NCI-H460 (cell line): ENCODE measurements at regions not wholly inside any gene's neighbourhood (a gene's known extent, or its start where the extent isn't known, plus 50 kb on each side); places are given as distances from the start of the nearest gene placed in this dataset.

Experiments
- DNase-seq: peaks from one replicate; pipeline ENCODE4 v3.0.0-alpha.2; 2016; ENCODE audit warnings: low read depth; ENCODE audit errors: extremely low read depth

DNA sequence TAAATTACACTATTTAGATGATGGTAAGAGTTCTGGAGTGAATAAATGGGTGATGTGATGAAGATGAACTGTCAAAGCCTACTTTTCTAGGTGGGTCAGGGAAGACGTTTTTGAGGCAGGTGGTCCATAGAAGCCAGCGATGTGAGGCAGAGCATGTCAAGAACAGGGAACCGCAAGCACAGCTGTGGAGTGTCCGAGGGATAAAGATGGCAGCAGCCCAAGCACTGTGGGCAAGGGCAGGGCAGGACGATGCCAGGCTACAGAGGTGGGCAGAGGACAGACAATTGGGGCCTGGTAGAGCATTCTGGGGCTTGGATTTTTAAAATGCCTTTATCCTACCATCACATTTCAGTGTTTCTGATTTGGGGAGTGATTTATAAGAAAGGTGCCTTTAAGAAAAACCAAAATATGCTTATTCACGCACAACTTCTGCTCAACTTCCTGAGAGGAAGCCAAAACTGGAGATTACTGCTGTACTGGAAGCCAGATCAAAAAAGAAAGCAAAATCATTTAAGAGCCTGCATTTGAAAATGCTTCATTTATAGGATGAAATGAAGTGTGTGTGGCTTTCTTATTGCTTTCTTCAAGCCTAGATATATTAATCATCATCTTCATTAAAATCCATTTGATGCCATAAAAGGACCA lies 119.0 kb upstream of the WDR17 start:
- DNase-seq, result no peak

DNA sequence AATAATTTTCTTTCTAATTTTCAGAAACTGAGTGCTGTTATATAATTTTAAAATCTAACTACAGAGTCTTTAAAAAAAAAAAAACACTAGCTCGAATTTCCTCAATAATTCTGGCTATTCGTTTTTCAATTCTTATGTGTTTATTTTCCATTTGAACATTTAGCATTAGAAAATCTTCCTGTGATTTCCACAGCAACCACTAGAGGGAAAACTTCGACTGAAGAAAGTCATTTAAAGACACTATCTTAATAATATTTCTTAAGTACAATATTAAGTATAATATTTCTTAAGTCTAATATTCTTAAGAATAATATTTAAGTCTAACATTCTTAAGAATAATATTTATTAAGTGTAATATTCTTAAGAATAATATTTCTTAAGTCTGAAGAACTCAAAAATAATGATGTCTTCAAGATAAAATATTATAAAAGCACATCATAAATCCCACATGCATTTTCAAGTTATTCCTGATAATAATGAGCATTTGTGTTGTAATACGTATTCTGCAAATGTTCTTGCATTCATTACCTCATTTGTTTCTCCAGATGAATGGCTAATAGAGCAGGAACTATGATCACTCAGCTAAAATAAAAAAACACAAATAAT lies 118.4 kb upstream of the WDR17 start:
- peak; percentile 9 for DNase-seq

DNA sequence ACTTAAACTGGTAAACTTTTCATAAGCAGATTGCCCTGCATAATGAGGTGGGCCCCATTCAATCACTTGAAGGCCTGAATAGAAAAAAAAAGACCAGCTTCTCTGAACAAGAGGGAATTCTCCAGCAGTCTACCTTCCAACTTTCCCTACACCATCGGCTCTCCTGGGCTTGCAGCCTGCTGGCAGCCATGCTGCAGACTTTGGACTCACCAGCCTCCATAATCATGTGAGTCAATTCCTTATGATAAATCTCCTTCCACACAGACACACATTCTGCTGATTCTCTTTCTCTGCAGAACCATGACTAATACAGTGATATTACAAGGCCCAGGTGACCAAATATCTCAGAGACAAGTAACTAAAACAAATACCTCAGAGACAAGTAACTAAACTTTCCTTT lies 113.8 kb upstream of the WDR17 start:
- no peak for DNase-seq

DNA sequence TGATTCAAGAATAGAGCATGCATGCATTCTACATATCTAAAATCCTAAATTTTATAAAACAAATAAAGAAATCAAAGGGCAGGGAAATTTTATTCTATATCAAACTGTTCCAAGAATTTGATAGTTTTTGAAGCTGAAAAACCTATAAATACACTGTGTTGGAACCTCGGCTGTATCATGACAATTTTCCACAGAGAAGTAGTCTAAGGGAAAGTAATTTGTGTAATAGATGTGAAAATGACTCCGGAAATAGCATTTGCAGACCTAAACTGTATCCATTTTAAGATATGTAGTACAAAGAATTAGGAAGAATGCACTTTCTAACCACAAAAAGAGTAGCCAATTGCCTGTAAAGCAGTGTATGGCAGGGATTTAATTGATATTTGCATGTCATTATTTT lies 112.5 kb upstream of the WDR17 start:
- no peak for DNase-seq

DNA sequence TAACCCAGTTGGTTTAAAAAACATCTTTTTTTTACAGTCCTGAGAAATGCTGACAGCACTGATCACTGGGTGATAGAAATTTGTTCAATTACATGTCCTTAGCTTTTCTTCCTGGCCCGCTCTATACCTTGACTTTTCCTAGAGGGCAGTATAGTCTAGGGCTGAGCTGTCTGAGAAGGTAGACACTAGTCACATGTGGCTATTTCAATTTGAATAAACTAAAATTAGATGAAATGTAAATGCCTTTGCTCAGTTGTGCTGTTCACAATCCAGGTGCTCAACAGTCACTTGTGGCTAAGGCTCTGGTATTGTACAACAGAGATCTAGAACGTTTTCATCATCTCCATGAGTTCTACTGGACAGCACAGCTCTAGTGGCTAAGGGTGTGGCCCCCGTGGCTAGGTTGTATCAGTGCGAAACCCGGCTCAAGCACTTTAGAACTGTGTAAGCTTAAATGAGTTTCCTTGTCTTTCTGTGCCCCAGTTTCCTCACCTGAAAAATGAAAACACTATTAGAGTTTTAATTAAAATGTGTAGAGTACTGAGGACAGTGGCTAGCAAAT lies 111.6 kb upstream of the WDR17 start:
- no peak for DNase-seq

DNA sequence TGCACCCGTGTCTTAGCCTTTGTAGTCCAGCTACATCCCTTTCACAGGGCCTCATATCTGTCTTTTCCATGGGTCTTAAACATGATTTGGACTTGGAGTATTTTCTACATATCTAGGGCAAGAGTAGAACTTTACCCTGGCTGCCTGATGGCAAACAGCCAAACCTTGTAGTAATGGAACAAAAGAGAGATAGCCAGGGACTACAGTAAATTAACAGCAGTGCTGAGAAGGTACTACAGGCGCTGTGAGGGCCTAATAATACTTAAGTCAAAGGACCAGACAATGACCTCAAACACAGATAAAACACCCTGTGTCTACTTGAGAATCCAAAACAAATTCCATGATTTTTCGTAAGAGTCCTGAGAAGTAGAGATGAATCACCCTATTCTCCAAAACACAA lies 111.0 kb upstream of the WDR17 start:
- DNase-seq, result no peak

GRCh38 chr4:175961604-175962003 lies 104.0 kb upstream of the WDR17 start:
- no peak for DNase-seq

- no peak for DNase-seq
Observed at GRCh38 chr4:175970072-175970471, 95.6 kb upstream of the WDR17 start.

DNA sequence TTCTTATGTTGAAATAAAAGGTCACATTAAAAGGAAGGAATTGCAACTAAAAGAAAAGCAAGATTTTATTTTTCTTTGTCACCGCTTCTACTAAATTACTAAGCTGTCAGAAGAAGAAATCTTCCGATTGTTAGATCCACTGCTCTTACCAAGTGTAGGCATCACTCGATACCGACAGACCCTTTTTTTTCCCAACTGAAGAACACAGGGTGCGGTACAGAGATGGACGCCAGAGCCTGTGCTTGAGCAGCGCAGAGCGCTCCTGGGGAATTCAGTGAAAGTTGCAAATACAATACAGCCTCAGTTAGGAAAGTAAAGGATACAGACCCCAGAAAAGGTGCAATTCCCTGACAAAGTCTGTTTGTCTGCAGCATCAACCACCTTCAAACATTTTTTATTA lies 94.9 kb upstream of the WDR17 start:
- DNase-seq, result no peak

GRCh38 chr4:175971388-175972179 lies 94.1 kb upstream of the WDR17 start:
- DNase-seq, result no peak

- no peak for DNase-seq
Observed at GRCh38 chr4:175973027-175973923, 92.4 kb upstream of the WDR17 start.

DNA sequence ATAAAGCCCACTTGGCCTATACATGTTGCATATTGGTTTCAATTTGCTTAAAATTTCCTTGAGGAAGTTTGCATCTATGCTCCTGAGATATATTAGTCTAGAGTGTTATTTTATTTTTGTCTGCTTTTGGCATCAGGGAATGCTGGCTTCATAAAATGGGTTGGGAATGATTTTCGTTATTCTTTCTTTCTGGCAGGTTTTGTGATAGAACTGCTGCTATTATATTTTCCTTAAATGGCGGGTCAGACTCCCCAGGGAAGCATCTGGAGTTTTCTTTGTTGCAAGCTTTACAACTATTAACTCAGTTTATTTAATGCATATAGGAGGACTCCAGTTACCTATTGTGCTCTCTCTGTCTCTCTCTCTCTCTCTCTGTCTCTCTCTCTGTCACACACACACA lies 82.0 kb upstream of the WDR17 start:
- DNase-seq, result no peak

DNA sequence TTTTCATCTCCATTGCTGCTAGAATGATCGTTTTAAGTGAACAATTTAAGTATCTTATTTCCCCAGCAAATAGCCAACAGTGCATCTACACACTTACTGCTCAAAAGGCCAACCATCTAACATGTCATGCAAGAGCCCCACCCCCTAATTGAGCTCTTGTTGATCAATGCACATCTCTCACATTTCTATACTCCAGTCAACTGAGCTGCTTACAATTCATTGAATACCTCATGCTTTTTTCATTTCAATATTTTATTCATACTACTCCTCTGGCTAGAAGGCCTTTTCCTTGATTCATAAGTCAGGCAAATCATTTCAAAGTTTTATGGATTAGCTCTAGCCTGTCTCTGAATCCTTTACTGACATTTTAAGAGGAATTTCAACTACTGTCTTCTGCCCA lies 79.0 kb upstream of the WDR17 start:
- no peak for DNase-seq

DNA sequence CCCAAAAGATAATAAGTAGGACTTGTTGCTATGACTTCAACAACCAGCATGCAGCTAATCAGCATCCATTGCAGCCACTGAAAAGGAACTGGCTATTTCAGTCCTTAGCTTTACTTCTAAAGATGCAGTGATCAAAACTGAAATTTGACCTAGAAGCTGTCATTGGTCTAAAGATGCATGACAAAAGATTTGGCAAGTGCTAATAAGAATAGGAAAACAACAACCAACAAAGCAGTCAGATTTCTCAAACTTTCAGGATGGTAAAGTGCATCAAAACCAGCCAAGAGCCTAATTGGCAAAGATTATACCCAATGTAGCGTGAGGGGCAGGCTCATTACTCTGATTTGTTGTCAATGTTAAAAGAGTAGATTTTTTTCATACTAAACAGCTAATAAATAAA lies 77.1 kb upstream of the WDR17 start:
- DNase-seq, result no peak

GRCh38 chr4:175996206-175996605 lies 69.4 kb upstream of the WDR17 start:
- DNase-seq, result no peak

DNA sequence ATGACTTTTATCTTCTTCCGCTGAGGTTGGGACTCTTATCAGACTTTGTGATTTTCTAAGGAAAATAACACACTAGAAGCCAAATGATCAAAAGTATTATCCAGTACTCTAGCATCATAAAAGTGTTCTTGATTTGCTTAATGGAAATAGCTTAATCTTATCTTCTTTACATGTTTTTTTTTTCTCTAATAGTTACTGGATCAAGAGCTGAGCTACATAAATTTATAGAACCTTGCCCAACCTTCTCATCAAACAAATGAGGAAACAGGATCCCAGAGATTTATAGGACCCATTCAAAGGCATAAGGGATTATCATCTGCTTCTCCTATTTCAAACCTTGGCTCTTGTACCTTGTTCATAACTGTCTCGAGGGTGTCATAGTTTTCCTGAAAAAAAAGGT lies 68.3 kb upstream of the WDR17 start:
- DNase-seq, result no peak

- peak; percentile 15 for DNase-seq
Observed at GRCh38 chr4:175998782-175999181, 66.9 kb upstream of the WDR17 start.

- no peak for DNase-seq
Observed at GRCh38 chr4:175999944-176000343, 65.7 kb upstream of the WDR17 start.

DNA sequence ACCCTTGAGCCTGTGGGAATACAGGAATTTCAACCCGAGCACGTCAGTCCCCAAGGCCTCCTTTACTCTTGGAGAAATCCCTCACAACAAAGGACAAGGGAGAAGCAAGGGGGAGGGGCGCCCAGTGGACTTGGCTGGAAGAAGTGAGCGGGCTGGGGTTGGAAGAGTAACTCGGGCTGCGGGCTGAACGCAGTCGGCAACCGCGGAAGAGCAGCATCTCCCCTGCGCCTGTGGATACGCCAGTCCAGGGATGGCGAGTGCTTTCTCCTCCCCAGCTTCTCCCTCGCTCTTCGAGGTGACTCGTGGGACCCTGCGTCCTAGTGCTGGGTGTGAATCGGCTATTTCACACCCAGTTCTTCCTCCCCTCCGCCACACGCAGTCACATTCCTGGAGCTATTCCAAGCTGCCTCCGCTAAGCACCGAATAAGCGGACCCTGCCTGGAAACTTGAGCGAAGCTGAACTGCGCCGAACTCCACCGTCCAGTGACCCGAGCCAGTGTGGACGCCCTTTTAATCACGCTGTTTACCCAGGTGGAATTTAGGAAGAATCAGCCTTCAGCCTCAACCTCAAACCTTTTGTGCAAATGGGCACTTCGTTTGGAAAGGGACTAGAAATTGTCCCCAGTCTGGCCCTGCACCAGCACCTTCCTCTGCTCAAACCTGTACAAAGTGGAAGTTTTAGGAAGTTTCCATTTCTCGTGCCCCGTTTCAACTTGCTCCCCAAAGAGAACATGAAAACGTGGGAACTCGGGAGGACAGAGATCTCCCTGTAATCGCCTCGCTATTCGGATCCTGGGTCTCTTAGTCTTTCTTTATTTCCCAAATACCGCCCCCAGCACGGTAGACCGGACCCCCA lies 64.3 kb upstream of the WDR17 start:
- DNase-seq, result peak; percentile 6
